PC-3 (cell line): ENCODE measurements at regions not wholly inside any gene's neighbourhood (a gene's known extent, or its start where the extent isn't known, plus 50 kb on each side); places are given as distances from the start of the nearest gene placed in this dataset.

Source experiments
- ATAC-seq: fragments of 200-7000 bp; cut with Tn5 transposase; 2 replicates; pipeline ENCODE4 v1.9.1; 2020; ENCODE audit warnings: mild to moderate bottlenecking, moderate library complexity
- BruUV-seq: library from RNA; stranded (reverse); fragments of 400-500 nt; replicated peaks from 2 replicates; lab custom pipeline; 2021; lab: Mats Ljungman, UMichigan
- CTCF ChIA-PET: fragments of 300-600 bp; sonication (Branson Sonifier 250); formaldehyde crosslinking; loops from one replicate; lab custom pipeline; 2022; ENCODE audit warnings: antibody characterized with exemption; lab: Charles Lee
- POLR2A ChIA-PET: fragments of 300-600 bp; sonication (Branson Sonifier 250); formaldehyde crosslinking; loops from one replicate; lab custom pipeline; 2022; ENCODE audit warnings: antibody characterized with exemption; ENCODE audit not compliant: unreplicated experiment; lab: Charles Lee
- DNase-seq: peaks from one replicate; pipeline ENCODE4 v3.0.0-alpha.2; 2015
- H2AFZ ChIP-seq: fragments of 300-600 bp; sonication (generic); 2 replicates; pipeline ENCODE4 v1.6.0; 2016; ENCODE audit warnings: antibody characterized with exemption, low read length
- H3F3A ChIP-seq: fragments of 300-600 bp; sonication (generic); one replicate; pipeline ENCODE4 v1.6.0; 2017; ENCODE audit warnings: antibody characterized with exemption, low read length, control low read depth, mild to moderate bottlenecking; ENCODE audit not compliant: unreplicated experiment
- H3K27ac ChIP-seq: fragments of 300-600 bp; sonication (generic); 2 replicates; pipeline ENCODE4 v1.5.1; 2016; ENCODE audit warnings: mild to moderate bottlenecking, low read length
- H3K27me3 ChIP-seq: fragments of 300-600 bp; sonication (generic); 2 replicates; pipeline ENCODE4 v1.6.1; 2016; ENCODE audit warnings: low read length, mixed read lengths
- H3K36me3 ChIP-seq: fragments of 300-600 bp; sonication (generic); 2 replicates; pipeline ENCODE4 v1.6.1; 2016; ENCODE audit warnings: low read depth, mixed run types, low read length, mixed read lengths
- H3K4me1 ChIP-seq: fragments of 300-600 bp; sonication (generic); 2 replicates; pipeline ENCODE4 v1.5.1; 2016; ENCODE audit warnings: low read length; ENCODE audit not compliant: insufficient read depth
- H3K4me2 ChIP-seq: fragments of 300-600 bp; sonication (generic); 2 replicates; pipeline ENCODE4 v1.6.0; 2016; ENCODE audit warnings: low read length
- H3K4me3 ChIP-seq: fragments of 300-600 bp; sonication (generic); 2 replicates; pipeline ENCODE4 v1.5.1; 2016; ENCODE audit warnings: mild to moderate bottlenecking, low read length, mixed read lengths
- H3K79me2 ChIP-seq: fragments of 300-600 bp; sonication (generic); 2 replicates; pipeline ENCODE4 v1.6.1; 2017; ENCODE audit warnings: low read length, mixed read lengths
- H3K9ac ChIP-seq: fragments of 300-600 bp; sonication (generic); 2 replicates; pipeline ENCODE4 v1.6.0; 2016; ENCODE audit warnings: mild to moderate bottlenecking, low read length
- H3K9me2 ChIP-seq: fragments of 300-600 bp; sonication (generic); replicated peaks from 2 replicates; pipeline ENCODE4 v1.6.1; 2016; ENCODE audit warnings: mixed run types, low read length, mixed read lengths
- H3K9me3 ChIP-seq: fragments of 300-600 bp; sonication (generic); 2 replicates; pipeline ENCODE4 v1.6.1; 2016; ENCODE audit warnings: low read length, mixed read lengths
- H4K20me1 ChIP-seq: fragments of 300-600 bp; sonication (generic); 2 replicates; pipeline ENCODE4 v1.6.1; 2016; ENCODE audit warnings: low read length, mixed read lengths
- EZH2 ChIP-seq: fragments of 300-600 bp; sonication (generic); IDR thresholded peaks from one replicate; pipeline ENCODE4 v1.6.1; 2017; ENCODE audit warnings: antibody characterized with exemption, mild to moderate bottlenecking, low read length; ENCODE audit not compliant: unreplicated experiment
- EZH2phosphoT487 ChIP-seq: fragments of 300-600 bp; sonication (generic); IDR thresholded peaks from 2 replicates; pipeline ENCODE4 v1.6.1; 2018; ENCODE audit warnings: mild to moderate bottlenecking, antibody characterized with exemption, low read length, borderline replicate concordance
- intact Hi-C: fragments of 100-400 bp; cut with micrococcal nuclease; formaldehyde crosslinking; loops from 2 replicates; pipeline ENCODE4 v1.9.0; 2023
- TF ChIP-seq, protein P1 (sequence below): fragments of 300-600 bp; sonication (generic); conservative IDR thresholded peaks from 2 replicates; pipeline ENCODE4 v1.5.1; 2017; ENCODE audit warnings: antibody characterized with exemption, low read depth, mild to moderate bottlenecking, low read length

DNA sequence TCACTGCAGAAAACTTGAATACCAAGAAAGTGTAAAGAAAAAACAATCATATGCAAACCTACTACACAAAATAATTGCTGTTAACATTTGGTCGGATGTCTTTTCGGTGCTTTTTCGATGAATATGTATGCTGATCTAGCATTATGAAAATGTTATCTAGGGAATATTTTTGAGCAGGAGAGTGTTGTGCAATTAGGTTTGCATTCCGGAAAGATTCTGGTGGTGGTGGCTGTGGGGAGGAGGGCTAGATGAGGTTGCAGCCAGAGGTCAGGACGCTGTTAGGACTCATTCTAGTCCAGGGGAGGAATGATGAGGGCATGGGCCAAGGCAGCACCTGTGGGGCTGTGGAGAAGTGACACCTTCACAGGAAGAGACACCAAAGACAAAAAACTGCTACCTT is 258.0 kb upstream of the ASIC2 start:
- no peaks in the 10 kb centered on the region for H3K4me1 ChIP-seq
- ATAC-seq (no peak), DNase-seq (no peak)
- TF ChIP-seq EZH2phosphoT487, result no peak
- TF ChIP-seq, protein P1, sequence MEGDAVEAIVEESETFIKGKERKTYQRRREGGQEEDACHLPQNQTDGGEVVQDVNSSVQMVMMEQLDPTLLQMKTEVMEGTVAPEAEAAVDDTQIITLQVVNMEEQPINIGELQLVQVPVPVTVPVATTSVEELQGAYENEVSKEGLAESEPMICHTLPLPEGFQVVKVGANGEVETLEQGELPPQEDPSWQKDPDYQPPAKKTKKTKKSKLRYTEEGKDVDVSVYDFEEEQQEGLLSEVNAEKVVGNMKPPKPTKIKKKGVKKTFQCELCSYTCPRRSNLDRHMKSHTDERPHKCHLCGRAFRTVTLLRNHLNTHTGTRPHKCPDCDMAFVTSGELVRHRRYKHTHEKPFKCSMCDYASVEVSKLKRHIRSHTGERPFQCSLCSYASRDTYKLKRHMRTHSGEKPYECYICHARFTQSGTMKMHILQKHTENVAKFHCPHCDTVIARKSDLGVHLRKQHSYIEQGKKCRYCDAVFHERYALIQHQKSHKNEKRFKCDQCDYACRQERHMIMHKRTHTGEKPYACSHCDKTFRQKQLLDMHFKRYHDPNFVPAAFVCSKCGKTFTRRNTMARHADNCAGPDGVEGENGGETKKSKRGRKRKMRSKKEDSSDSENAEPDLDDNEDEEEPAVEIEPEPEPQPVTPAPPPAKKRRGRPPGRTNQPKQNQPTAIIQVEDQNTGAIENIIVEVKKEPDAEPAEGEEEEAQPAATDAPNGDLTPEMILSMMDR, result no peak
- no peak overlapping the region for H3K27ac ChIP-seq
- H3K9ac ChIP-seq, result no peak overlapping the region
- H3K4me2 ChIP-seq, result no peak overlapping the region
- BruUV-seq, result no TSS peak
- no peaks in the 10 kb centered on the region for H3K9me2 ChIP-seq
- no peaks in the 10 kb centered on the region for H3K27me3 ChIP-seq
- no peaks in the 10 kb centered on the region for H3K79me2 ChIP-seq
- POLR2A ChIA-PET, result no interaction called here
- H3K4me3 ChIP-seq, result no peak overlapping the region
- no peaks in the 10 kb centered on the region for H3K36me3 ChIP-seq
- CTCF ChIA-PET, result no interaction called here
- H3K9me3 ChIP-seq, result no peaks in the 10 kb centered on the region
- intact Hi-C loops, result no loop called here
- H2AFZ ChIP-seq, result no peak overlapping the region
- H3F3A ChIP-seq, result no peaks in the 10 kb centered on the region
- H4K20me1 ChIP-seq, result no peaks in the 10 kb centered on the region

DNA sequence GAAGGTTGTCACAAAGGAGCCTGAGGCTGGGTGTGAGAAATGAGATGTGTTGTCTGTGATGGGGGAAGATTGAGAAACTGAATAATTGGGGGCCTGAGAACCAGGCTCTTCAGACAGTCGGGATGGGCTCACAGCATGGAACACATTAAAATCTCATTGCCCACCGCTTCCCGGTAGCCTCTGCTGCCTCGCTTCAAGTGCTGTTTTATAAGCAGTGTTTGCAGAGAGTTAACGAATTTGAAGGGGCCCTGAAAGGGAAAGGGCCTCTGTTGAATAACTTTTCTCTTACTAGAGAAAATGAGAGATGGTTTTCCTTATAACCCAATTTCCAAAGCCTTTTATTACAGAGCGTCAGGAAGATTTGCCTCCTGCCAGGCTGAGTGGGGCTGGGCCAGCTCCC is 258.8 kb upstream of the ASIC2 start:
- Histone ChIP-seq H3K27ac (no peak overlapping the region), H3K4me3 (no peak overlapping the region), H4K20me1 (no peaks in the 10 kb centered on the region), H3F3A (no peaks in the 10 kb centered on the region), H3K27me3 (no peaks in the 10 kb centered on the region), H3K9me3 (no peaks in the 10 kb centered on the region), H2AFZ (no peak overlapping the region), H3K36me3 (no peaks in the 10 kb centered on the region), H3K79me2 (no peaks in the 10 kb centered on the region), H3K4me2 (no peak overlapping the region), H3K4me1 (no peaks in the 10 kb centered on the region), H3K9ac (no peak overlapping the region), H3K9me2 (no peaks in the 10 kb centered on the region)
- POLR2A ChIA-PET, result no interaction called here
- TF ChIP-seq EZH2 (no peak), EZH2phosphoT487 (no peak)
- TF ChIP-seq, protein P1, result no peak
- CTCF ChIA-PET, result no interaction called here
- ATAC-seq, result no peak
- no peak for DNase-seq
- BruUV-seq, result no TSS peak
- intact Hi-C loops, result no loop called here

DNA sequence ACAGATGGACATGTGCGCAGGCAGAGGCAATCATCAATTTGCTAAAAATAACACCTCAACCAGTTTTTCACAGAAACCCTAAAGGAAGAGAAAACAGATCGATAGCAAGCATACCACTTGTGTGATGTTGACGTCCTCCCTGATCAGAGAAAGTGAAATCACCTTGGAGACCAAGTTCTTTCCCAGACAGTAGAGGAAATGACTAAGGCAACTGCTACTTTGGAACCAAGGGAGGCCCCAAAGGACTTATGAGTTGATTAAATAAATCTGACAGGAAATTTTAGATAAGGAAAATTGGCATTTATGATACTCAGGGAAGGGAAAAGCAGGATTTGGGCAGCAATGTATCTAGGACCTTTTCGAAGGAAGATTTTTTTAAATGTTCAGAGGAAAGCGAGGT is 267.1 kb upstream of the ASIC2 start:
- DNase-seq, result no peak
- BruUV-seq, result no TSS peak
- POLR2A ChIA-PET, result no interaction called here

More for the DNA sequence above, 267.1 kb upstream of the ASIC2 start:
- intact Hi-C loops, result no loop called here
- H3K9me2 ChIP-seq, result no peaks in the 10 kb centered on the region
- no peak overlapping the region for H3K27ac ChIP-seq
- H3K9me3 ChIP-seq, result no peaks in the 10 kb centered on the region
- no peak overlapping the region for H3K4me3 ChIP-seq
- no peaks in the 10 kb centered on the region for H3K27me3 ChIP-seq
- no peak overlapping the region for H3K4me2 ChIP-seq
- ATAC-seq, result no peak
- TF ChIP-seq EZH2phosphoT487, result no peak
- no peak for TF ChIP-seq EZH2
- TF ChIP-seq, protein P1, result no peak
- no peaks in the 10 kb centered on the region for H3K36me3 ChIP-seq
- H3K79me2 ChIP-seq, result no peaks in the 10 kb centered on the region
- H3K4me1 ChIP-seq, result no peaks in the 10 kb centered on the region
- H4K20me1 ChIP-seq, result no peaks in the 10 kb centered on the region
- H3K9ac ChIP-seq, result no peak overlapping the region
- CTCF ChIA-PET, result no interaction called here
- H2AFZ ChIP-seq, result no peak overlapping the region
- H3F3A ChIP-seq, result no peaks in the 10 kb centered on the region
